Progenitor cell of endocrine pancreas (in vitro differentiated cells): ENCODE measurements at regions not wholly inside any gene's neighbourhood (a gene's known extent, or its start where the extent isn't known, plus 50 kb on each side); places are given as distances from the start of the nearest gene placed in this dataset.

ENCODE experiments used
- DNase-seq: peaks from one replicate; pipeline ENCODE4 v3.0.0; 2021; ENCODE audit warnings: low spot score; ENCODE audit not compliant: unreplicated experiment
- H3K27ac Mint-ChIP-seq: 2 replicates; pipeline ENCODE4 v1.8.0; 2021; ENCODE audit warnings: mild to moderate bottlenecking, moderate library complexity, mixed read lengths
- H3K27me3 Mint-ChIP-seq: 2 replicates; pipeline ENCODE4 v1.8.0; 2021; ENCODE audit warnings: mixed read lengths
- H3K36me3 Mint-ChIP-seq: 2 replicates; pipeline ENCODE4 v1.8.0; 2022; ENCODE audit warnings: mixed read lengths; ENCODE audit not compliant: insufficient read depth
- H3K4me1 Mint-ChIP-seq: 2 replicates; pipeline ENCODE4 v1.8.0; 2021; ENCODE audit warnings: low read depth, mixed read lengths
- H3K4me3 Mint-ChIP-seq: 2 replicates; pipeline ENCODE4 v1.8.0; 2021; ENCODE audit warnings: low read depth, mild to moderate bottlenecking, moderate library complexity, mixed read lengths
- H3K9me3 Mint-ChIP-seq: 2 replicates; pipeline ENCODE4 v1.8.0; 2021; ENCODE audit warnings: low read depth, mixed read lengths
- CTCF ChIP-seq: fragments of 200-600 bp; sonication (generic); IDR thresholded peaks from one replicate; pipeline ENCODE4 v1.5.0; 2021; ENCODE audit warnings: antibody characterized with exemption, mild to moderate bottlenecking; ENCODE audit not compliant: unreplicated experiment

GRCh38 chr9:110114859-110115201, 93.1 kb downstream of the C9orf152 start:
- Mint-ChIP-seq H3K9me3 (no peaks in the 10 kb centered on the region), H3K27ac (no peak overlapping the region), H3K4me3 (no peak overlapping the region), H3K36me3 (no peaks in the 10 kb centered on the region), H3K27me3 (peaks cover 10% of the 10 kb centered on the region), H3K4me1 (peaks cover 3% of the 10 kb centered on the region)
- TF ChIP-seq CTCF: no peak
- no peak for DNase-seq

DNA sequence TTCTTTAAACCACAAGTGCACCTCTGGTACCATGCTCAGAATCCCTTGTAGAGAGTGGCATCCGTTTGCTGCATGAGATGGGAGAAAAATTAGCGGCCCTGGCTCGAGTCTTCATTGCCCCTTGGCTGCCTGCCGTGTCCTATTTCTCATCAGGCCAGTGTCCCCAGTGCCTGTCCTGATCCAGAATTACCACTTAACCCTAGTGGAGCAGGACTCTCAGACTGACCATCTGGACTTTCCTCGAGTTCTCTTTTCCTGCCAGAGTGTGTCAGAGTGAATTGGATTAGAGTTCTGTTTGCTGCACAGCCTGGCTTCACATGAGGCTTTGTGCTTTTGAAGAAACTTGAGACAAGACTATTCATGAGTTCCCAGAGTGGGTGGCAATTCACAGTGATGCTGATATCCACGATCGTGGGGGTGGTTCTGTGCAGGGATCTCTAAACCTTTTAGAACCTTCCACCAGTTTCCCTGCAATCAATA, 92.6 kb downstream of the C9orf152 start:
- Mint-ChIP-seq H3K4me1 (peaks cover 3% of the 10 kb centered on the region), H3K27me3 (peaks cover 10% of the 10 kb centered on the region), H3K27ac (no peak overlapping the region), H3K4me3 (no peak overlapping the region), H3K9me3 (no peaks in the 10 kb centered on the region), H3K36me3 (no peaks in the 10 kb centered on the region)
- no peak for TF ChIP-seq CTCF
- DNase-seq: no peak

GRCh38 chr9:110115826-110116542, 92.0 kb downstream of the C9orf152 start:
- no peaks in the 10 kb centered on the region for H3K9me3 Mint-ChIP-seq
- H3K27ac Mint-ChIP-seq: peak overlapping the region; percentile 33
- no peak for DNase-seq
- peaks cover 4% of the 10 kb centered on the region for H3K4me1 Mint-ChIP-seq
- H3K4me3 Mint-ChIP-seq: no peak overlapping the region
- no peak for TF ChIP-seq CTCF
- peaks cover 10% of the 10 kb centered on the region for H3K27me3 Mint-ChIP-seq
- no peaks in the 10 kb centered on the region for H3K36me3 Mint-ChIP-seq

GRCh38 chr9:110116543-110116885, 91.4 kb downstream of the C9orf152 start:
- Mint-ChIP-seq H3K4me1 (peaks cover 6% of the 10 kb centered on the region), H3K4me3 (no peak overlapping the region), H3K9me3 (no peaks in the 10 kb centered on the region), H3K36me3 (no peaks in the 10 kb centered on the region), H3K27ac (no peak overlapping the region), H3K27me3 (peaks cover 10% of the 10 kb centered on the region)
- no peak for TF ChIP-seq CTCF
- DNase-seq: no peak

GRCh38 chr9:110121170-110121569, 86.8 kb downstream of the C9orf152 start:
- no peaks in the 10 kb centered on the region for H3K36me3 Mint-ChIP-seq
- TF ChIP-seq CTCF: no peak

More at GRCh38 chr9:110121170-110121569, 86.8 kb downstream of the C9orf152 start:
- H3K27me3 Mint-ChIP-seq: no peaks in the 10 kb centered on the region
- DNase-seq: no peak
- H3K4me3 Mint-ChIP-seq: no peak overlapping the region
- H3K27ac Mint-ChIP-seq: no peak overlapping the region
- H3K9me3 Mint-ChIP-seq: no peaks in the 10 kb centered on the region
- H3K4me1 Mint-ChIP-seq: peaks cover 26% of the 10 kb centered on the region
